ENCODE measurements at regions not wholly inside any gene's neighbourhood (a gene's known extent, or its start where the extent isn't known, plus 50 kb on each side); places are given as distances from the start of the nearest gene placed in this dataset.

DNA sequence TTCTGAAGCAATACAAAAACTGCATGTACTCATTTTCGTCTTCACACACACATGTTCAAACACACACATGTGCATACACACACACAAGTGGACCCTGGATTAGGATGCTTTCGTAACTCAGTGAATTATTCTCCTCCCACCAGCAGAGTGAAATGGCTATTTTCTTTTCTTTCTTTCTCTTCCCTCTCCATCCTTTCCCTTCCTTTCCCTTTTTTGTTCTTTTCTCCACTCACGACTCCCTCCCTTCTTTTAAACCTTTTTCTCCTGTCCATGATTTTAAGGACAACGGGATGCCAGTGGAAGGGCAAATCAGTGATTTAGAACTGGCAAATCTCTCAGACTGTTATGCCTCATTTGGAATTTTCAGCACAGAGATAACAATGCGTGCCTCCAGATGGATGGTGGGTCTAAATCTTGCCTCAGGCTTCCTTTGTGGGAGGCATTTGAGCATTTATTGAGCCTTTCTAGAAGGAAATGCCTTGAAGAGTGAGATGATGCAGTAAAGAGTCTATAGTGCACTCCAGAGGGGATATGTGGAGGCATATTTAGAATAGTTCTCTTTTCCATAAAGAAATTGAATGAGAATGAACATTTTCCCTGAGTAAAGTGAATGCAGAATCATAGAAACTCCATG is 130.4 kb upstream of the SLC7A14 start:
- Histone ChIP-seq H3K9ac (ENCODE audit: low read depth, low read length, poor library complexity, severe bottlenecking) (no peak overlapping the region), H3F3A (ENCODE audit: low read depth) (no peaks in the 10 kb centered on the region), H3K27me3 (ENCODE audit: insufficient read depth, low read length, poor library complexity, severe bottlenecking) (no peaks in the 10 kb centered on the region), H3K9me3 (ENCODE audit: insufficient read depth, low read depth, low read length) (no peaks in the 10 kb centered on the region), H3K4me2 (ENCODE audit: low read depth, low read length, poor library complexity, severe bottlenecking) (no peak overlapping the region), H3K4me3 (ENCODE audit: low read length, poor library complexity, severe bottlenecking) (no peak overlapping the region), H3K36me3 (ENCODE audit: insufficient read depth, low read length) (no peaks in the 10 kb centered on the region), H3K9me2 (replicated peaks; ENCODE audit: low read depth, low read length) (no peaks in the 10 kb centered on the region), H4K20me1 (ENCODE audit: insufficient read depth, low read length, poor library complexity, severe bottlenecking) (no peaks in the 10 kb centered on the region), H3K4me1 (ENCODE audit: insufficient read depth, low read length, poor library complexity, severe bottlenecking) (no peaks in the 10 kb centered on the region), H3K79me2 (ENCODE audit: insufficient read depth, low read length) (no peaks in the 10 kb centered on the region), H2AFZ (ENCODE audit: low read length) (no peak overlapping the region)
- TF ChIP-seq CTCF (conservative IDR thresholded peaks at IDR 0.05; ENCODE audit: low read length) = no peak
- no peak for TF ChIP-seq EZH2phosphoT487 (IDR thresholded peaks at IDR 0.05; ENCODE audit: borderline replicate concordance)

DNA sequence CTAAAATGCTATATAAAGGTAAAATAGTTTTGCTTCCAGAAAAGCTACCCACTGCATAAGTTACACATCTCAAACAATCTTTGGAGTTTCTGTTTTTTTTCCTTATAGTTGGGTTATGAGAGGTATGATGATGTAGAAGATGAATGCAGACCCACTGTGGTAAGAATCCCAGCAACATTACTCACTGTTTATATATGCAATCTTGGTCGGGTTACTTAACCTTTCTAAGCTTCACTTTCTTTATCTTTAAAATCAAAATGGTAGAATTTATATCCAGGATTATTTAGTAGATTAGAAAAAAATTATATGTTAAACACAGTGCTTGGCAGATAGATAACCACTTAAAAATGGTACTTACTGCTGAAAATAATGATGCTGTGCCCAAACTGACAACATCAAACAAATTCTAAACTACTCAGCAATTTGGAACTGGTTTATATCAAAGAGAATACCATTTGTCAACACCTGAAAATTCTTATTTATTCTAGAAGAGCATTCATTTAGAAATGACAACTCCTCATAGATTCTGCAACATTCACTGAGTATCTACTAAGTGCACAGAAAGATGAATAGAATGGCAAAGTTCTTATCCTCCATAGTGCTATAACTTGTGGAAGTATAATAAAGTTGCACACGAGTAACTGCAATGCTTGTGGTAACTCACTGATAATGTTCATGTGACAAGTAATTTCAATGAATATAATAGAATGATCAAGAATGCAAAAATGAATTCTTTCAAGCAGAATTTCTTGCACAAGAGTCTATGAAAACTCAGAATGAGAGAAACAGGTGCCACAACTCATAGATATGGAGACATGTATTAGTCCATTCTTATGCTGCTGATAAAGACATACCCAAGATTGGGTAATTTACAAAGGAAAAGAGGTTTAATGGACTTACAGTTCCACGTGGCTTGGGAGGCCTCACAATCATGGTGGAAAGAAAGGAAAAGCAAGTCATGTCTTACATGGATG is 129.0 kb upstream of the SLC7A14 start:
- Histone ChIP-seq H3K4me2 (ENCODE audit: low read depth, low read length, poor library complexity, severe bottlenecking) (no peak overlapping the region), H2AFZ (ENCODE audit: low read length) (no peak overlapping the region), H3F3A (ENCODE audit: low read depth) (no peaks in the 10 kb centered on the region), H4K20me1 (ENCODE audit: insufficient read depth, low read length, poor library complexity, severe bottlenecking) (no peaks in the 10 kb centered on the region), H3K9me2 (replicated peaks; ENCODE audit: low read depth, low read length) (no peaks in the 10 kb centered on the region), H3K9me3 (ENCODE audit: insufficient read depth, low read depth, low read length) (peaks cover 1% of the 10 kb centered on the region; the same call in 1 of the 2 replicates), H3K4me3 (ENCODE audit: low read length, poor library complexity, severe bottlenecking) (no peak overlapping the region), H3K79me2 (ENCODE audit: insufficient read depth, low read length) (no peaks in the 10 kb centered on the region), H3K4me1 (ENCODE audit: insufficient read depth, low read length, poor library complexity, severe bottlenecking) (no peaks in the 10 kb centered on the region), H3K27me3 (ENCODE audit: insufficient read depth, low read length, poor library complexity, severe bottlenecking) (peaks cover 2% of the 10 kb centered on the region), H3K9ac (ENCODE audit: low read depth, low read length, poor library complexity, severe bottlenecking) (no peak overlapping the region), H3K36me3 (ENCODE audit: insufficient read depth, low read length) (no peaks in the 10 kb centered on the region)
- TF ChIP-seq CTCF (conservative IDR thresholded peaks at IDR 0.05; ENCODE audit: low read length) (no peak), EZH2phosphoT487 (IDR thresholded peaks at IDR 0.05; ENCODE audit: borderline replicate concordance) (no peak)

- no peak for TF ChIP-seq EZH2phosphoT487 (IDR thresholded peaks at IDR 0.05; ENCODE audit: borderline replicate concordance)
- no peak for TF ChIP-seq CTCF (conservative IDR thresholded peaks at IDR 0.05; ENCODE audit: low read length)
- peaks cover 7% of the 10 kb centered on the region; the same call in 1 of the 2 replicates for H3K9me3 ChIP-seq (ENCODE audit: insufficient read depth, low read depth, low read length)
- no peak overlapping the region for H3K9ac ChIP-seq (ENCODE audit: low read depth, low read length, poor library complexity, severe bottlenecking)
- H3K4me3 ChIP-seq (ENCODE audit: low read length, poor library complexity, severe bottlenecking) = no peak overlapping the region
- H3K4me2 ChIP-seq (ENCODE audit: low read depth, low read length, poor library complexity, severe bottlenecking) = no peak overlapping the region
- no peaks in the 10 kb centered on the region for H3K36me3 ChIP-seq (ENCODE audit: insufficient read depth, low read length)
- H2AFZ ChIP-seq (ENCODE audit: low read length) = no peak overlapping the region
- H3K9me2 ChIP-seq (replicated peaks; ENCODE audit: low read depth, low read length) = no peaks in the 10 kb centered on the region
- H3K79me2 ChIP-seq (ENCODE audit: insufficient read depth, low read length) = no peaks in the 10 kb centered on the region
- no peaks in the 10 kb centered on the region for H3K4me1 ChIP-seq (ENCODE audit: insufficient read depth, low read length, poor library complexity, severe bottlenecking)
- H3K27me3 ChIP-seq (ENCODE audit: insufficient read depth, low read length, poor library complexity, severe bottlenecking) = peaks cover 3% of the 10 kb centered on the region
- no peaks in the 10 kb centered on the region for H3F3A ChIP-seq (ENCODE audit: low read depth)
- H4K20me1 ChIP-seq (ENCODE audit: insufficient read depth, low read length, poor library complexity, severe bottlenecking) = no peaks in the 10 kb centered on the region
Measured at GRCh38 chr3:170714122-170714521, 128.2 kb upstream of the SLC7A14 start.
